Limb (tissue), 2 donors: ENCODE measurements at regions not wholly inside any gene's neighbourhood (a gene's known extent, or its start where the extent isn't known, plus 50 kb on each side); places are given as distances from the start of the nearest gene placed in this dataset.

Experiments
- DNase-seq, 2 donors: peaks; one replicate each; pipeline ENCODE4 v3.0.0-alpha.2; 2016; ENCODE audit errors: extremely low spot score in 2 of 2

GRCh38 chr11:116192509-116193210 lies 580.1 kb downstream of the BUD13 start:
- peak in 1 of 2 donors; percentile 56 for DNase-seq

GRCh38 chr11:116190861-116191260 lies 581.9 kb downstream of the BUD13 start:
- no peak for DNase-seq

- no peak for DNase-seq
Measured at GRCh38 chr11:116189408-116190170, 583.2 kb downstream of the BUD13 start.

- no peak for DNase-seq
Measured at GRCh38 chr11:116188350-116188749, 584.4 kb downstream of the BUD13 start.

GRCh38 chr11:116187026-116187425 lies 585.8 kb downstream of the BUD13 start:
- DNase-seq = no peak

GRCh38 chr11:116185551-116185950 lies 587.2 kb downstream of the BUD13 start:
- DNase-seq = no peak

GRCh38 chr11:116184763-116185162 lies 588.0 kb downstream of the BUD13 start:
- DNase-seq = no peak

- DNase-seq = no peak
Measured at GRCh38 chr11:116182356-116182966, 590.3 kb downstream of the BUD13 start.

GRCh38 chr11:116180806-116181600 lies 591.8 kb downstream of the BUD13 start:
- no peak for DNase-seq

- no peak for DNase-seq
Measured at GRCh38 chr11:116179401-116179800, 593.4 kb downstream of the BUD13 start.

- peak in 1 of 2 donors; percentile 3 for DNase-seq
Measured at GRCh38 chr11:116177521-116178210, 595.1 kb downstream of the BUD13 start.

- peak in 1 of 2 donors; percentile 14 for DNase-seq
Measured at GRCh38 chr11:116176484-116177005, 596.2 kb downstream of the BUD13 start.

- DNase-seq = peak in 1 of 2 donors; percentile 23
Measured at GRCh38 chr11:116175707-116176106, 597.1 kb downstream of the BUD13 start.

- DNase-seq = peak in 1 of 2 donors; percentile 40
Measured at GRCh38 chr11:116173941-116174911, 598.6 kb downstream of the BUD13 start.

GRCh38 chr11:116173506-116173905 lies 599.3 kb downstream of the BUD13 start:
- peak in 1 of 2 donors; percentile 9 for DNase-seq

- peak in 1 of 2 donors; percentile 24 for DNase-seq
Measured at GRCh38 chr11:116172851-116173250, 599.9 kb downstream of the BUD13 start.

GRCh38 chr11:116172156-116172555 lies 600.6 kb downstream of the BUD13 start:
- peak in 1 of 2 donors; percentile 7 for DNase-seq

GRCh38 chr11:116171271-116172140 lies 601.3 kb downstream of the BUD13 start:
- peak in 1 of 2 donors; percentile 19 for DNase-seq
